IMR-90 (cell line): ENCODE measurements at regions not wholly inside any gene's neighbourhood (a gene's known extent, or its start where the extent isn't known, plus 50 kb on each side); places are given as distances from the start of the nearest gene placed in this dataset.

ENCODE experiments used
- ATAC-seq: fragments of 200-7000 bp; cut with Tn5 transposase; 2 replicates; pipeline ENCODE4 v1.9.1; 2020; ENCODE audit warnings: low read depth, mild to moderate bottlenecking, moderate library complexity
- BruUV-seq: library from RNA; stranded (reverse); fragments of 400-500 nt; replicated peaks from 2 replicates; lab custom pipeline; 2021; lab: Mats Ljungman, UMichigan
- CTCF ChIA-PET: fragments of 300-600 bp; formaldehyde crosslinking; extraction: SDS; loops from one replicate; lab custom pipeline; 2021; ENCODE audit warnings: antibody characterized with exemption; lab: Yijun Ruan, JAX
- POLR2A ChIA-PET: fragments of 300-600 bp; sonication (Branson Sonifier 250); formaldehyde crosslinking; loops from one replicate; lab custom pipeline; 2022; ENCODE audit warnings: antibody characterized with exemption; ENCODE audit not compliant: unreplicated experiment; lab: Charles Lee
- DNase-seq: peaks from one replicate; pipeline ENCODE4 v3.0.0; 2013
- H2AFZ ChIP-seq: replicated peaks from 2 replicates; pipeline ENCODE3; 2013; ENCODE audit warnings: low read length, mild to moderate bottlenecking; ENCODE audit not compliant: poor library complexity
- H2AK5ac ChIP-seq: 2 replicates; pipeline ENCODE4 v1.6.1; 2013; ENCODE audit warnings: low read depth, low read length, inconsistent platforms
- H2AK9ac ChIP-seq: replicated peaks from 2 replicates; pipeline ENCODE3; 2013; ENCODE audit warnings: mild to moderate bottlenecking, low read depth, low read length, moderate library complexity; ENCODE audit not compliant: poor library complexity
- H2BK120ac ChIP-seq: 2 replicates; pipeline ENCODE4 v1.6.1; 2013; ENCODE audit warnings: low read depth, low read length, inconsistent platforms
- H2BK15ac ChIP-seq: 3 replicates; pipeline ENCODE4 v1.6.1; 2013; ENCODE audit warnings: low read depth, low read length, inconsistent platforms
- H2BK20ac ChIP-seq: 2 replicates; pipeline ENCODE4 v1.6.1; 2013; ENCODE audit warnings: low read depth, mild to moderate bottlenecking, inconsistent platforms, low read length, moderate library complexity
- H2BK5ac ChIP-seq: 2 replicates; pipeline ENCODE4 v1.6.1; 2013; ENCODE audit warnings: mild to moderate bottlenecking, low read depth, low read length, inconsistent platforms; ENCODE audit not compliant: poor library complexity, severe bottlenecking
- H3K14ac ChIP-seq: replicated peaks from 2 replicates; pipeline ENCODE4 v1.6.1; 2013; ENCODE audit warnings: low read depth, low read length, inconsistent platforms
- H3K18ac ChIP-seq: 2 replicates; pipeline ENCODE4 v1.6.1; 2013; ENCODE audit warnings: low read depth, low read length, control low read depth
- H3K23ac ChIP-seq: 2 replicates; pipeline ENCODE4 v1.6.1; 2013; ENCODE audit warnings: low read depth, low read length, inconsistent platforms
- H3K27ac ChIP-seq: 2 replicates; pipeline ENCODE4 v1.5.1; 2013; ENCODE audit warnings: mild to moderate bottlenecking, control low read depth, low read length; ENCODE audit not compliant: insufficient read depth
- H3K27me3 ChIP-seq: 2 replicates; pipeline ENCODE4 v1.6.1; 2013; ENCODE audit warnings: low read length; ENCODE audit not compliant: control insufficient read depth, insufficient read depth
- H3K36me3 ChIP-seq: 2 replicates; pipeline ENCODE4 v1.6.1; 2013; ENCODE audit warnings: low read length, mixed read lengths; ENCODE audit not compliant: control insufficient read depth, insufficient read depth
- H3K4ac ChIP-seq: 2 replicates; pipeline ENCODE4 v1.6.1; 2013; ENCODE audit warnings: low read depth, low read length, inconsistent platforms
- H3K4me1 ChIP-seq: 2 replicates; pipeline ENCODE4 v1.6.1; 2013; ENCODE audit warnings: low read length, mixed read lengths; ENCODE audit not compliant: control insufficient read depth, insufficient read depth
- H3K4me2 ChIP-seq: 2 replicates; pipeline ENCODE4 v1.6.1; 2013; ENCODE audit warnings: low read depth, mild to moderate bottlenecking, control low read depth, low read length, moderate library complexity
- H3K4me3 ChIP-seq: 2 replicates; pipeline ENCODE4 v1.5.1; 2013; ENCODE audit warnings: low read depth, mild to moderate bottlenecking, control low read depth, low read length, moderate library complexity; ENCODE audit not compliant: insufficient read depth
- H3K56ac ChIP-seq: 2 replicates; pipeline ENCODE4 v1.6.1; 2013; ENCODE audit warnings: low read length, inconsistent platforms; ENCODE audit not compliant: insufficient read depth; ENCODE audit errors: extremely low read depth
- H3K79me1 ChIP-seq, 2 experiments: 2 replicates each; pipeline ENCODE4 v1.6.1; 2013; ENCODE audit warnings: low read length in 2 of 2, inconsistent platforms in 1 of 2, low read depth in 1 of 2
- H3K9ac ChIP-seq: 2 replicates; pipeline ENCODE4 v1.6.1; 2013; ENCODE audit warnings: low read depth, low read length, control low read depth
- H3K9me1 ChIP-seq: 2 replicates; pipeline ENCODE4 v1.6.1; 2013; ENCODE audit warnings: low read length, inconsistent platforms; ENCODE audit not compliant: insufficient read depth
- H3K9me3 ChIP-seq: 2 replicates; pipeline ENCODE4 v1.6.1; 2013; ENCODE audit warnings: low read length; ENCODE audit not compliant: control insufficient read depth, insufficient read depth
- H4K20me1 ChIP-seq: 2 replicates; pipeline ENCODE4 v1.6.1; 2013; ENCODE audit warnings: low read length, inconsistent platforms; ENCODE audit not compliant: insufficient read depth
- H4K5ac ChIP-seq: 2 replicates; pipeline ENCODE4 v1.6.1; 2013; ENCODE audit warnings: mild to moderate bottlenecking, low read depth, low read length, control low read depth
- H4K8ac ChIP-seq, 2 experiments: 2 replicates each; pipeline ENCODE4 v1.6.1; 2013; ENCODE audit warnings: low read depth in 2 of 2, low read length in 2 of 2, control low read depth in 1 of 2, inconsistent platforms in 1 of 2
- H4K91ac ChIP-seq: 2 replicates; pipeline ENCODE4 v1.6.1; 2013; ENCODE audit warnings: low read depth, low read length, inconsistent platforms; ENCODE audit not compliant: insufficient read depth
- CEBPB ChIP-seq: IDR thresholded peaks from 2 replicates; pipeline ENCODE4 v1.6.1; 2012; ENCODE audit warnings: low read depth, low read length, improper control_type of control experiment
- FOS ChIP-seq: fragments of 150-350 bp; IDR thresholded peaks from 2 replicates; pipeline ENCODE4 v1.6.1; 2016; ENCODE audit warnings: low read depth, low read length
- SMC3 ChIP-seq: fragments of 150-350 bp; IDR thresholded peaks from 2 replicates; pipeline ENCODE4 v1.6.1; 2016; ENCODE audit warnings: low read depth, mild to moderate bottlenecking, antibody characterized with exemption, low read length, moderate library complexity
- WGBS, 2 experiments: methylation state at CpG; one replicate each; pipeline versions ENCODE4 v1.1.5 to v1.1.7; 2013; ENCODE audit warnings: missing lambda C conversion rate in 2 of 2; ENCODE audit not compliant: insufficient read length in 1 of 2; ENCODE audit errors: extremely low coverage in 2 of 2; 5-methylcytosine and 5-hydroxymethylcytosine counted together
- dilution Hi-C: fragments of 300-500 bp; cut with HindIII; formaldehyde crosslinking; loops from one replicate; pipeline ENCODE4 v1.14.3; 2018; ENCODE audit warnings: low sequenced_read_pairs; ENCODE audit not compliant: unreplicated experiment
- in situ Hi-C: fragments of 300-500 bp; cut with MboI; formaldehyde crosslinking; loops from 3 replicates; pipeline ENCODE4 v1.14.3; 2019; ENCODE audit warnings: low sequenced_read_pairs, inconsistent platforms, mixed read lengths
- intact Hi-C: fragments of 100-400 bp; cut with micrococcal nuclease; formaldehyde crosslinking; loops from 2 replicates; pipeline ENCODE4 v1.10.0; 2022

DNA sequence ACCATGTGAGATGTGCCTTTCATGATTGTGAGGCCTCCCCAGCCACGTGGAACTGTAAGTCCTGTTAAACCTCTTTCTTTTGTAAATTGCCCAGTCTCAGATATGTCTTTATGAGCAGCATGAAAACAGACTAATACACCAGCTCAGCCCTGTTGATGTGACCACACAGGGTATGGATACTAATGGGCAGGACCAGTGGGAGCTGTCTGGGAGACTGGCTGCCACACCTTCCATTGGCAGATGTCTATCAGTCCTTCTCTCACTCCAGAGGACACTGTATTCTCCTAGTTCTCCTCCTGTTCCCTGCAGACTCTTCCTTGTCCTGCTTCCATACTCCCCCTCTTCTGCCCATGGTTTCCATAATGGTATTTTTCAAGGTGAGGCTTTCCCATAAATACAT lies 104.4 kb downstream of the PRLHR start:
- H3K14ac ChIP-seq = no peak overlapping the region
- H3K4me1 ChIP-seq = no peaks in the 10 kb centered on the region
- intact Hi-C loops (no loop called here), dilution Hi-C loops (no loop called here), in situ Hi-C loops (no loop called here)
- no peak overlapping the region for H4K5ac ChIP-seq
- ATAC-seq (no peak), DNase-seq (no peak)
- H3K56ac ChIP-seq = no peak overlapping the region
- H3K27ac ChIP-seq = no peak overlapping the region
- no peak overlapping the region for H3K4me3 ChIP-seq
- H3K4ac ChIP-seq = no peak overlapping the region
- no peaks in the 10 kb centered on the region for H3K9me1 ChIP-seq
- no peak overlapping the region for H4K91ac ChIP-seq
- no peaks in the 10 kb centered on the region for H3K36me3 ChIP-seq
- no peaks in the 10 kb centered on the region for H4K20me1 ChIP-seq
- no peak overlapping the region for H4K8ac ChIP-seq
- no peak overlapping the region for H2AK9ac ChIP-seq
- no peak overlapping the region for H2BK15ac ChIP-seq
- H3K9ac ChIP-seq = no peak overlapping the region
- TF ChIP-seq CEBPB (no peak), FOS (no peak), SMC3 (no peak)
- no peaks in the 10 kb centered on the region; the same call in 1 of the 2 replicates for H3K9me3 ChIP-seq
- no peak overlapping the region for H3K4me2 ChIP-seq
- WGBS, 2 experiments = no CpG with 5 or more reads among the region's 1 CpG
- H2AFZ ChIP-seq = no peak overlapping the region
- no peak overlapping the region for H2BK120ac ChIP-seq
- no peak overlapping the region for H2AK5ac ChIP-seq
- H2BK20ac ChIP-seq = no peak overlapping the region
- CTCF ChIA-PET = no interaction called here
- H3K27me3 ChIP-seq = no peaks in the 10 kb centered on the region
- POLR2A ChIA-PET = no interaction called here
- H2BK5ac ChIP-seq = no peak overlapping the region
- H3K23ac ChIP-seq = no peak overlapping the region
- no peak overlapping the region for H3K18ac ChIP-seq
- BruUV-seq = no TSS peak
- no peaks in the 10 kb centered on the region for H3K79me1 ChIP-seq
